GM19099 (cell line): ENCODE measurements at regions not wholly inside any gene's neighbourhood (a gene's known extent, or its start where the extent isn't known, plus 50 kb on each side); places are given as distances from the start of the nearest gene placed in this dataset.

Experiments
- POLR2A ChIP-seq: IDR thresholded peaks from 3 replicates; pipeline ENCODE4 v1.6.1; 2011; ENCODE audit warnings: low read depth; ENCODE audit not compliant: insufficient read length; ENCODE audit errors: extremely low read depth

DNA sequence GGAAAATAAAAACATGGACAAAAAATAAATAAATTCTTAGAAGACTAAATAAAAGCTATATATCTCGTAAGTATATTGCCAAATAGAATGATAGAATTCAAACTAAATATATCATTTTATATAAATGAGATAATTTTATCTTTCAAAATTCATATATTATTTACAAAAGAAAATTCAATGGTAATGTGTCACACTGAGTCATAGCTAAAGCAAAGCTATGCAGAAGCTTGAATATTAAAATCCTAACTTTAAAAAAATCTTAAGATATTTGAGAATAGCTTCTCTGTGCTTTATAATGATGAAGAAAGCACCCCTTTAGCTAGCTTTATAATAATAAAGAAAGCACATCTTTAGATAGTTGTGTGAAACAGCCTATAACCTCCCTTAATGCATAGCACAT lies 1010.8 kb downstream of the OTOL1 start:
- TF ChIP-seq POLR2A, result no peak

DNA sequence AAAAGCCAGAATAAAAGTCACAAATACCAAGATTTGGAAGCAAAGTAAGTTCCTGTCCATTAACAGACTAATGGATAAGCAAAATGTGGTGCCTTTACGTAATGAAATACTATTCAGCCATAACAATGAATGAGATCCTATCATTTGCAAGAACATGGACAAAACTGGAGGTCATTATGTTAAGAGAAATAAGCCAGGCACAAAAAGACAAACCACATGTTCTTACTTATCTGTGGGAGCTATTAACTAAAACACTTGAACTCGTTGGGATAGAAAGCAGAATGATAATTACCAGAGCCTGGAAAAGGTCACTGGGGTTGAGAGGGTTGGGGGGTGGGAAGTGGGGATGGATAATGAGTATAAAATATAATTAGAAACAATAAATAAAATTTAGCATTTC lies 1015.9 kb downstream of the OTOL1 start:
- no peak for TF ChIP-seq POLR2A

DNA sequence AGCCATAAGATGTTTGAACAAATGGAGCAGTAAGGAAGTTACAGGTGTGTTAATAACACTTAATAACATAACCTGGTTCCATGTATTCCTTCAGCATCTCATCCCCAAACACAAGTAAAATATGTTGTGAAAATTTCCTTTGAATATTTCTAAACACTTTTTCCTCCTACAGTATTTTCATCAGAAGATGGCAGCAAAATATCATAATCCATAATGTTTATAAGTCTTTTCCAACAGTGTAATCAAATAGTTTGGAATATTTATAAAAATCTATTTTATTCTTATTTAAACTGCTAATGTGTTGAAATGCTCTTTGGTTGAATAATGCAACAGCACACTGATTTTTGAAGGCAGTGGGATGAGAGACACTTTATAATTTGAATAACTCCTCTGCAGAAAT lies 1020.5 kb downstream of the OTOL1 start:
- TF ChIP-seq POLR2A, result no peak

DNA sequence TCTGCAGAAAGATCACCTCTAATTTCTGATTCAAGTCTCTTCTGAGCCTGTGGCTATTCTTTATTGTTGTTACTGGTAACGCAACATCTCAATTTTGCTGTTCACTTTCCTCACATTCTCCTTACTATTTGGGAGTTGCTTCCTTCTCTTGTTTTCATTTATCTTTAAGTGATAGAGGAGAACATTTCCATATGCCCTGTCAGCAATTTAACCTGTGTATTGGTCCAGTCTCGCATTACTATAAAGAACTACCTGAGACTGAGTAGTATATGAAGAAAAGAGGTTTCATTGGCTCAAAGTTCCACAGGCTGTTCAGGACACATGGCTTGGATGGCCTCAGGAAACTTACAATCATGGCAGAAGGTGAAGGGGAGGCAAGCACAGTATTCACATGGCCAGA lies 1025.1 kb downstream of the OTOL1 start:
- no peak for TF ChIP-seq POLR2A

DNA sequence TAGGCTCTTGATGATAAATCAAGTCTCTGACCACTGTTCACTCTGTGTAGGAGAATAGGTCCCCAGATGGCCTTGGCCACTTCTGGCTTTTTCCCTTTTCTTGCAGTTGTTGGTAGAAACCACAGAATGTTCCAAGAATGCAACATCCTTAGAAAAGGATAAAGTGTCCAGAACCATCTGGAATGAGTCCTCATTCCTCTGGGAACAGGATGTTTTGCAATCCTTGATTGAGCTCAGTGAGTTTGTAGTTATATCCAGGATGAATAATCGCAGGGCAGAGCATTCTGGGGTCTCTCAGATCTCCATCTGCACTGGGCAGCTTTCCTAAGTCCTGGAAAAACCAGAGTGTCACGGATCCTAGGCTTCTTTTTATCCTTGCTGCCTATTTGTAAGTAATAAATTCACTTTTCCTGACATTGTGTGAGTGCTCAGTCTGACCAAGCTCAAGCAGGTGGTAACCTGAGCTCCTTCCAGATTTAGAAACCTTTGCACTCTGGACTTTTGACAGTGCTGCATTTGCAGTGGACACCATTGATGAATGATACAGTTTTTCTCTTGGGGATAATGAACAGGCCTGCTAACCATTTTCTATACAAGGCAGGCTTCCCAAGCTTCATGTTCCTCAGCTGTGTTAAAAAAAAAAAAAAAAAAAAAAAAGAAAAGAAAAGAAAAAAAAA lies 1028.6 kb downstream of the OTOL1 start:
- TF ChIP-seq POLR2A, result no peak

DNA sequence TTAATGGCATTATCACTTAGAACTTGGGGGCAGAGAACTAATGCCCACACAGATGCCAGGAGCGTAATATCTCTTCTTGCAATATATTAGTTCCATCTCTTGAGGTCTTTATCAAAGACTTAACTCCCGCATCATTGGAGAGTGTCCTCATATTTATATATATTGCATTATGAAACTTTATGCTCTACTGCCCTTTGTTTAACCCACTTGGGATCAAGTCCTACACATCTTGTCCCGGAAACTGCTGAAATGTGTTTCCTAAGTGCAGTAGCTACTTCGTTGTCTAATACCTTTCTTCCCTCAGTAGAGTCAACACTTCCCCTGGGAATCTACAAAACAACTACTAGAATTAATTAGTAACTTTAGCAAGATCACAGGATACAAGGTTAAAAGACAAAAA lies 1029.2 kb downstream of the OTOL1 start:
- TF ChIP-seq POLR2A, result no peak

DNA sequence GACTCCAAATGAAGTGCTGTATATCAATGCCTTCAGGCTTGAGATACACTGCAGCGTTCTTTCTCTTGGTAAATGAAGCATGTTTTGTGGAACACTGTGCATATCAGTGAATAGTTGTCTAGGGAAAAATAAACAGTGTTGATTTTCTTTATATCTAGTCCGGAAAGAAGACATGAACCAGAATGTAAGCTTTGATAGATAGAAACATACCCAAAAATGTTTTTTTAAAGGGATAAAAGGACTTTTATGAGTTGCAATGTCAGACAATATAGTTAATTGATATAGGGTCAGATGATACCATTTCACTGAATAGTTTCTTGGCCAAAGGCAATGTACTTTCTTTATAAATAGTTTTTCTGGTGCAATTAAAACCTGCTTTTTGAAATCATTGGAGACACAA lies 1037.8 kb downstream of the OTOL1 start:
- TF ChIP-seq POLR2A, result no peak

DNA sequence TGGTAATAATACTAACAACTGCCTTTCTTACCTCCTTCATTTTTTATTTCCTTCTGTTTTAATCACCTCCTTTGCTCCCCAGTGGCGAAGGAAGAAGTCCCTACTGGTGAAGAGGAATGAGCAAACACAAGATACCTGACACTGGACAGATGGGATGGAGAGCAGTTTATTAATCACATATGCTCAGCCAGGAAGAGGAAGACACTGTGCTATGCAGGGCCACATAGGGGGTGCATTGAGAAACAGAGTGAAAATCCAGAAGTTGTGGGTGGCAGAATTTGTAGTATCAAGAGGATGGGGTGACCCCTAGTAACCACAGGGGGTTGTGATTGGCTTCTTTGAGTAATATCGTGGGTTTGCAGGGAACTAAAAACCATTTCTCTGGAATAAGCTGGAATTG lies 1041.9 kb downstream of the OTOL1 start:
- TF ChIP-seq POLR2A, result no peak

DNA sequence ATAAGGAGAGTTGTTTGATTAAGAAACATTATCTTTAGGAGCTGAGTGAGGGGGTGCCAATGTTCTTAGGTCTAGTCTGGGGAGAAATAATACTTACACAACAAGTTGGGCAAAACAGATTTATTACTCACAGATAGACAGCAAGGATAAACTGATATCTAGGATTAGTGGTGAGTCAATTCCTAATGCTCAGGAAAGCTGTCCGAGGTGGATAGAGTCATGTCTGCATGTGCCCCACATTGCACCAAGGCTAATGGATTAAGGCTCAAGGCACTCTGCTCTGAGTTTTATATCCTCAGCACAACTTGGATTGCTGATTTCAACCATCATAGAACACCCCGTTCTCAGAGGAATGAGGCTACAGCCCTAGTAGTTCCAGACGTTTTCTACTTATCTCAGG lies 1042.3 kb downstream of the OTOL1 start:
- no peak for TF ChIP-seq POLR2A

DNA sequence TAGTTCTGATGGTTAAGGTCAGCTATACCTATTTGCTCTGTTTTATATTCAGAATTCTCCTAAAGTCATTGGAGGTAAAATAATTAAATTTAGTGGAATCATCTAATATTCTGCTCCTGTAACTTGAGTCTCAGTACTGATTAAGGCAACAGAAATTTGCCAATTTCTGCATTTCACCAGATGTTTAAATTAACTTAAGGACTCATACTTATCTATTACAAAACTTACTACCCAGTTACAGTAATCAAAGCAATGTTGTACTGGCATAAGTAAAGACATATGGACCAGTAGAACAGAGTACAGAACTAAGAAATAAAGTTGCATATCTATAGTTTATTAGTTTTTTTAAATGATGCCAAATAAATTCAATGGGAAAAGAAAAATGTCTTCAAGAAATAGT lies 1043.8 kb downstream of the OTOL1 start:
- TF ChIP-seq POLR2A, result no peak

DNA sequence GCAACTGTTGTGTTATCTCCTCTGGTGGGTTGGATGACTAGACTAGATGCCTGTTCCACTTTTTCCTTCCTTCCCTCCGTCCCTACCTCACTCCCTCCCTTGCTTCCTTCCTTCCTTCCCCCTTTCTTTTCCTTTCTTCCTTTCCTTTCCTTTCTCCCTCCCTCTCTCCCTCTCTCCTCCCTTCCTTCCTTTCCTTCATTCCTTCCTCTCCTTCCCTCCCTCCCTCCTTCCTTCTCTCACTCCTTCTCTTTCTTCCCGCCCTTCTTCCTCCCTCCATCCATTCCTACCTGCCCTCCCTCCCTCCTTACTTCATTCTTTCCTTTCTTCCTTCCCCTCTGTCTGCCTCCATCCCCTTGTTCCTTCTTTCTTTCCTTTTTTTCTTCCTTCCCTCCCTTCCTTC lies 1045.3 kb downstream of the OTOL1 start:
- no peak for TF ChIP-seq POLR2A

DNA sequence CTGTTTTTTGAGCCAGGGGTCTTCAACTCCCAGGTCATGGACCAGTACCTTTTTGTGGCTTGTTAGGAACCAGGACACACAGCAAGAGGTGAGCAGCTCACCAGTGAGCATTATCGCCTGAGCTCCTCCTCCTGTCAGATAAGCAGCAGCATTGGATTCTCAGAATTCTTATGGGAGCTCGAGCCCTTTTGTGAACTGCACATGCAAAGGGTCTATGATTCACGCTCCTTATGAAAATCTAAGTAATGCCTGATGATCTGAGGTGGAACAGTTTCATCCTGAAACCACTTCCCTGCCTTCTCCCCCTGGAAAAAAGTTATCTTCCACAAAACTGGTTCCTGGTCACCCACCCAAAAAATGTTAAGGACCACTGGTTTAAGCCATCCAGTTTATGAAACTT lies 1047.6 kb downstream of the OTOL1 start:
- no peak for TF ChIP-seq POLR2A

DNA sequence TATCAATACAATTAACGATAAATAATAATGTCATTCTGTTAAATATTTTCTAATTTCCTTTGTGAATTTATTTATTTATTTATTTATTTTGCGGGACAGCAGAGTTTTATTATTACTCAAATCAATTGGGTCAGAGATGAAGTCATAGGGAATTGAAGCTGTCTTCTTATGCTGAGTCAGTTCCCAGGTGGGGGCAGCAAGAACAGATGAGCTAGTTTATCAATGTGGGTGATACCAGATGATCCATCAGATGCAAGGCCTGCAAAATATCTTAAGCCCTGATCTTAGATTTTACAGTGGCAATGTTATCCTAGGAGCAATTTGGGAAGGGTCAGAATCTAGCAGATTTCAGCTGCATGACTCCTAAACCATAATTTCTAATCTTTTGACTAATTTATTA lies 1050.3 kb downstream of the OTOL1 start:
- TF ChIP-seq POLR2A, result no peak

DNA sequence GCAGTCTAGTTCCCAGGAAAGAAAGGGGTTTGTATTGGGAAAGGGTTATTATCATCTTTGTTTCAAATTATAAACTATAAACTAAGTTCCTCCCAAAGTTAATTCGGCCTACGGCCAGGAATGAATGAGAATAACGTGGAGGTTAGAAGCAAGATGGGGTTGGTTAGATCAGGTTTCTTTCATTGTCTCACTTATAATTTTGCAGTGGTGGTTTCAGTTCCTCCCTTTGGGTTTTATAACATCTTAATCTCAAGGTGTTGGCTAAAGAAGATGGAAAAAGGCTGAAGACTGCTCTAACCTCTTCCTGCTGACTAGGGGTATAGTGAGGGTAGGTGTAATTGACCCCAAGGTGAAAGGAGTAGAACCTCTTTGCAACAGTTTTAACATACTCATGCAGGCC lies 1050.7 kb downstream of the OTOL1 start:
- no peak for TF ChIP-seq POLR2A

DNA sequence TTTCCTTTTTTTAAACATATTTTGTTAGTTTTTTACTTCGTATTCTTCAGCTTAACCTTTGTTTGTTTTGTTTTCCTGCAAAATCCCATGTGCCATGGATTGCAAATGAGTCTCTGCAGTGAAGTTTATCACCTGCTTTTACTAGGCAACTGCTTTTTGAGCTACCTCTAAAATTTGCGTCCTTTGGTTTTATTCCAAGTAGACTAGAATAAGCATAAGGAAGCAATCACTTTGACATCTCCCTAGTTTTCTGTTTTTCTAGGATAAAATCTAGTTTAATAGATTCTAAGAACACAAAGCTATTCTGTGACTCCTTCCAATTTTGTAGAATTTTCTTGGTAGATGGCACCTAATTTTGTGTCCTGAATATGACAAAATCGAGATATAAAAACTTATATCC lies 1059.2 kb downstream of the OTOL1 start:
- no peak for TF ChIP-seq POLR2A

DNA sequence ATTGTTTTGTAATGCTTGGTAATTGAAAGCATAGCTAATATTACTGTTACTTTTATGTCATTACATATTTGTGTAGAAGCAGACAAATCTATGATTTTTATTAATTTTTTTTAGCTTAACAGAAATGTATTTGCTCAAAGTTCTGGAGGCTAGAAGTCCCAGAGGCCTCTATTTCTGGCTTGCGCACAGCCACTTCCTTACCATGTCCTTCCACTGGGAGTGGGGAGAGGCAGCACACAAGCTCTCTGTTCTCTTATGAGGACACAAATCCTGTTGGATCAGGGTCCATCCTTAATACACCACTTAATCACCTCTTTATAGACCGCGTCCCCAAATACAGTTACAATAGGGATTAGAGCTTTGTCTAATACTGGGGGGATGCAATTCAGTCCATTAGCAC lies 1061.4 kb downstream of the OTOL1 start:
- TF ChIP-seq POLR2A, result no peak

DNA sequence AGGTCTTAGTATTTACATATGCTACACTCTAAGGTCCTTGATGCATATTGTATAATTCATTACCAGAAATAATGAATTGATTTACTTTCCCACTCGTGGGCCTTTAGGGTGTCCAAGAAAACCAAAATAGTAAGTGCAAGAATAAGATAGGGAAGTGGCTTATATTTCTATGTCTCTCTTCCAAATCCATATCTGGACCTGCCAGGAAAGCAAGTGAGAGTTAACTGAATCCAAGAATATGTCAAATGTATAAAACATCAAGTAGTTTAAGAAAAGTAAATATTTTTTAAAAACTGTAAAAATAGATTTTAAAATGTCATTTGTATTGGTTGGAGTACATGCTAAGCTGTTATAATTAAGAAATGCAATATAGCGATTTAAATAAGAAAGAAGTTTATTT lies 1072.1 kb downstream of the OTOL1 start:
- no peak for TF ChIP-seq POLR2A
